ENCODE measurements at regions not wholly inside any gene's neighbourhood (a gene's known extent, or its start where the extent isn't known, plus 50 kb on each side); places are given as distances from the start of the nearest gene placed in this dataset.
"Not testable (repeated sequence)": the region's sequence is repeated elsewhere in the genome, so short reads cannot be mapped to it uniquely, and the experiment has no call there.

DNA sequence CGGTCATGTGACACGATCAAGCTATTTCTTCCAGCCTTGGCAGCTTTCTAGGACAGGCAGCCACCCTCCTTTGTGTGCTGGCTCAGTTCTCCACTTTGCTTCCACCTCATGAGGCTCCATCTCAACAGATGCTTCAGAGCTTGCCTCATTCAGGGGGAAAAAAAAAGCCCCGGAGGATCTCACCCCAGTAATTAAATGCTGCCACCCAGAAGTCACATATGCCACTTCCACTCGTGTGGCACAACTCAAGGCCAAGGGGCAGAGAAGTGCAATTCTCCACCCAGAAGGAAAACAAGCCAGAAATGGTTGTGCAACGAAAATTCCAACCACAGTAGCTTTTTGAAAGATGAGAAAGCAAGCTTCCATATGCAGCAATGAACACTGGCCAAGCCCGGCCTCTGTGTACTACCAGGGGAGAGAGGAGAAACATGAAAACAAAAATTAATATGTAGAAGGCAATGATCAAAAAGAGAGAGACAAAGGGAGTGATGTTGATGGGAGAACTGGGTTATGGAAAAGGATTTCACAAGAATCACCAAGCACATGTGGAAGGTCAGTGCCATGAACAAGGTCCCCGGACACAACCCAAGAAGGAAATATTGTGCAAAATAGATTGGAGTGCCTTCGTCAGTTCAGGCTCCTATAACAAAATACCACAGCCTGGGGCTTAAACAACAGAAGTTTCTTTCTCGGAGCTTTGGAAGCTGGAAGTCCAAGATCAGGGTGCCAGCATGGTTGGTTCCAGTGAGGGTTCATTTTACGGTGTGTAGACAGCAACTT, 113.3 kb upstream of the RRN3 start:
- H2BK120ac ChIP-seq (ENCODE audit: low read depth, low read length, poor library complexity, severe bottlenecking); H2AFZ ChIP-seq (ENCODE audit: low read length); H3K9ac ChIP-seq (ENCODE audit: extremely low read depth, insufficient read length, low read length); H2BK5ac ChIP-seq (ENCODE audit: insufficient read length, low read length); H4K8ac ChIP-seq (replicated peaks; ENCODE audit: insufficient read length, low read depth, low read length); H3K18ac ChIP-seq (ENCODE audit: insufficient read length, low read depth, low read length); H2AK5ac ChIP-seq (ENCODE audit: insufficient read length, low read length); H3K4me1 ChIP-seq (ENCODE audit: insufficient read depth, low read length); H4K91ac ChIP-seq (ENCODE audit: insufficient read length, low read depth, low read length); H3K14ac ChIP-seq (ENCODE audit: insufficient read depth, low read length); H4K5ac ChIP-seq (ENCODE audit: insufficient read length, low read depth, low read length); H3K4me2 ChIP-seq (ENCODE audit: insufficient read depth, insufficient read length, low read length); H2BK20ac ChIP-seq (ENCODE audit: low read depth, low read length, poor library complexity, severe bottlenecking); H3K36me3 Mint-ChIP-seq (ENCODE audit: insufficient read depth in 1 of 3, low read depth in 3 of 3); H3K4ac ChIP-seq (ENCODE audit: low read depth, low read length); H2BK15ac ChIP-seq (ENCODE audit: low read depth, low read length); H3T11ph ChIP-seq (ENCODE audit: low read length); H3K79me1 ChIP-seq (ENCODE audit: insufficient read depth, low read depth, low read length, poor library complexity, severe bottlenecking); H3K27ac ChIP-seq (ENCODE audit: insufficient read length, low read depth, low read length); H3K9me3 Mint-ChIP-seq; H3K56ac ChIP-seq (ENCODE audit: insufficient read length, low read depth, low read length); H3K27me3 Mint-ChIP-seq (ENCODE audit: low read depth); H3K27me3 ChIP-seq (ENCODE audit: insufficient read depth, low read length); H4K20me1 ChIP-seq (ENCODE audit: control insufficient read depth, insufficient read depth, insufficient read length); H3K9me3 ChIP-seq (ENCODE audit: control insufficient read depth, low read depth, low read length); H3K27ac Mint-ChIP-seq; H2BK12ac ChIP-seq (ENCODE audit: insufficient read length, low read depth, low read length); H3K79me2 ChIP-seq (ENCODE audit: insufficient read depth, low read length); H3K4me1 Mint-ChIP-seq; DNase-seq; H3K4me3 Mint-ChIP-seq; H3K23ac ChIP-seq (ENCODE audit: insufficient read length, low read depth, low read length); H3K23me2 ChIP-seq (ENCODE audit: insufficient read length, low read depth, low read length, poor library complexity, severe bottlenecking): not testable (repeated sequence)
- no CpG with 5 or more reads among the region's 10 CpGs for WGBS (ENCODE audit: extremely low coverage, insufficient read length, low lambda C conversion rate)

DNA sequence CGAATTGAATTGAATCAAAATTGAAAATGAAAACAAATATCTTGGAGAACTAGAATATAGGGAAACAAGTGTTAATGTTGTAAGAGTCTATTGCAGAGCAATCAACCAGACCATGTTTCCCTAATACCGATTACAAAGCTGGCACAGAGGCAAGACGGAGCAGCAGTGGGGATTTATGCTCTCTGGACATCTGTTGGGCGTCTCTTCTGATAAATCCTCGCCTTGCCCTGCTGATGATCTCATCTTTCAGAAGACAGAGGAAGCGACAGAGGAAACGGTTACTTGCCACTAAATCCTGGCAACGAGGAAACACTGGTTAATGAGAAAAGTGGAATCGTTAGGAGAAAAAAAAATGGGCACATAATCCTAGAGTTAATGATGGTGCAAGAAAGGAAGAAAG, 112.4 kb upstream of the RRN3 start:
- H3K4me2 ChIP-seq (ENCODE audit: insufficient read depth, insufficient read length, low read length); H3K23ac ChIP-seq (ENCODE audit: insufficient read length, low read depth, low read length); H2BK20ac ChIP-seq (ENCODE audit: low read depth, low read length, poor library complexity, severe bottlenecking); H3K4me1 ChIP-seq (ENCODE audit: insufficient read depth, low read length); H3K79me2 ChIP-seq (ENCODE audit: insufficient read depth, low read length); DNase-seq; H3K9ac ChIP-seq (ENCODE audit: extremely low read depth, insufficient read length, low read length); H2AK5ac ChIP-seq (ENCODE audit: insufficient read length, low read length); H3K27ac Mint-ChIP-seq; H3K79me1 ChIP-seq (ENCODE audit: insufficient read depth, low read depth, low read length, poor library complexity, severe bottlenecking); H3K23me2 ChIP-seq (ENCODE audit: insufficient read length, low read depth, low read length, poor library complexity, severe bottlenecking); H3K27me3 ChIP-seq (ENCODE audit: insufficient read depth, low read length); H3K27me3 Mint-ChIP-seq (ENCODE audit: low read depth); H4K91ac ChIP-seq (ENCODE audit: insufficient read length, low read depth, low read length); H2AFZ ChIP-seq (ENCODE audit: low read length); H3K14ac ChIP-seq (ENCODE audit: insufficient read depth, low read length); H4K8ac ChIP-seq (replicated peaks; ENCODE audit: insufficient read length, low read depth, low read length); H3K18ac ChIP-seq (ENCODE audit: insufficient read length, low read depth, low read length); H3K36me3 Mint-ChIP-seq (ENCODE audit: insufficient read depth in 1 of 3, low read depth in 3 of 3); H2BK15ac ChIP-seq (ENCODE audit: low read depth, low read length); H3K9me3 ChIP-seq (ENCODE audit: control insufficient read depth, low read depth, low read length); H4K20me1 ChIP-seq (ENCODE audit: control insufficient read depth, insufficient read depth, insufficient read length); H2BK120ac ChIP-seq (ENCODE audit: low read depth, low read length, poor library complexity, severe bottlenecking); H3K4me3 Mint-ChIP-seq; H2BK12ac ChIP-seq (ENCODE audit: insufficient read length, low read depth, low read length); H3K27ac ChIP-seq (ENCODE audit: insufficient read length, low read depth, low read length); H3K4ac ChIP-seq (ENCODE audit: low read depth, low read length); H2BK5ac ChIP-seq (ENCODE audit: insufficient read length, low read length); H3K4me1 Mint-ChIP-seq; H4K5ac ChIP-seq (ENCODE audit: insufficient read length, low read depth, low read length); H3T11ph ChIP-seq (ENCODE audit: low read length); H3K9me3 Mint-ChIP-seq; H3K56ac ChIP-seq (ENCODE audit: insufficient read length, low read depth, low read length): not testable (repeated sequence)
- WGBS (ENCODE audit: extremely low coverage, insufficient read length, low lambda C conversion rate) = no CpG with 5 or more reads among the region's 9 CpGs
